GM12878 (cell line): ENCODE measurements at regions not wholly inside any gene's neighbourhood (a gene's known extent, or its start where the extent isn't known, plus 50 kb on each side); places are given as distances from the start of the nearest gene placed in this dataset.

Source experiments
- TF ChIP-seq, protein P1 (sequence below): fragments of 450-650 bp; formaldehyde crosslinking; IDR thresholded peaks from 2 replicates; pipeline ENCODE4 v1.5.0; 2022; ENCODE audit warnings: mild to moderate bottlenecking, missing genetic modification characterization
- TF ChIP-seq, protein P2 (sequence below): IDR thresholded peaks from 2 replicates; pipeline ENCODE4 v1.6.1; 2012; ENCODE audit warnings: low read depth, low read length, improper control_type of control experiment
- TF ChIP-seq, protein P3 (sequence below), 3 experiments: IDR thresholded peaks in 2 of 3; conservative IDR thresholded peaks in 1 of 3; 2 replicates each; pipeline ENCODE4 v1.5.1; 2011; ENCODE audit warnings: low read depth in 3 of 3, low read length in 3 of 3, mild to moderate bottlenecking in 3 of 3, control low read depth in 2 of 3, moderate library complexity in 2 of 3, inconsistent platforms in 1 of 3, mixed read lengths in 1 of 3; ENCODE audit not compliant: control insufficient read depth in 2 of 3, insufficient read depth in 1 of 3; ENCODE audit errors: extremely low read depth in 1 of 3

DNA sequence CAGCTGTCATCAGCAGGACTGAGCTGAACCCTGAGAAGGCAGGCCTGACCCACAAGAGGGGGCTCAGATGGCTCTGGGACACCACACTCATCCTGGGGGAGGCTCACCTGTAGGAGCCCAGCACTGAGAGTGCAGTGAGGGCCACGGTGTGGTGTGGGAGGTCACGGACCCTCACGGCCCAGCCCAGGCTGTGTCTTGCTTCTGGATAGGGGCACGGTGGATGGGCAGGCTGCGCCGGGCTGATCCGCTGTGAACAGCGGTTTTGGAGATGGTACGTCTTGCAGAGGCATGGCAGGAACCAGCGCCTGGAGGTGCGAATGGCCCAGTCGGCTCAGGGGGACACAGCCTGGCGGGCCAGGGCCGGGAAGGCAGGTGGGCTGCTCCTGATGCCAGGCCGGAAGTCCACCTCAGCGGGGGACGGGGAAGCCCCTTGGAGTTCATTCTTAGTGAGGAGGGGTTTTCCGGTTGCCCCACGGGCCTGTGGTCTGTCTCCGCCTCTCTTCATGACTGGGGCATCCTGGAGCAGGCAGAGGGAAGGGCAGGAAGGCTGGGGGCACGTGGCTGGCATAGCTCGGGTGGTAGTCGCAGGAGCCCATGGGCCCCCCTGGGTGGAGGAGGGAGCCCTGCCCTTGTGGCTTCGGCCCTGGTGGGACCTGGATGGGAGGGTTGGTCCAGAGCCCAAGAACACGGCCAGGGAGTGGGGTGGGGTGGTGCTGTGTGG is 112.5 kb downstream of the UNCX start (continued):
- TF ChIP-seq, protein P1, sequence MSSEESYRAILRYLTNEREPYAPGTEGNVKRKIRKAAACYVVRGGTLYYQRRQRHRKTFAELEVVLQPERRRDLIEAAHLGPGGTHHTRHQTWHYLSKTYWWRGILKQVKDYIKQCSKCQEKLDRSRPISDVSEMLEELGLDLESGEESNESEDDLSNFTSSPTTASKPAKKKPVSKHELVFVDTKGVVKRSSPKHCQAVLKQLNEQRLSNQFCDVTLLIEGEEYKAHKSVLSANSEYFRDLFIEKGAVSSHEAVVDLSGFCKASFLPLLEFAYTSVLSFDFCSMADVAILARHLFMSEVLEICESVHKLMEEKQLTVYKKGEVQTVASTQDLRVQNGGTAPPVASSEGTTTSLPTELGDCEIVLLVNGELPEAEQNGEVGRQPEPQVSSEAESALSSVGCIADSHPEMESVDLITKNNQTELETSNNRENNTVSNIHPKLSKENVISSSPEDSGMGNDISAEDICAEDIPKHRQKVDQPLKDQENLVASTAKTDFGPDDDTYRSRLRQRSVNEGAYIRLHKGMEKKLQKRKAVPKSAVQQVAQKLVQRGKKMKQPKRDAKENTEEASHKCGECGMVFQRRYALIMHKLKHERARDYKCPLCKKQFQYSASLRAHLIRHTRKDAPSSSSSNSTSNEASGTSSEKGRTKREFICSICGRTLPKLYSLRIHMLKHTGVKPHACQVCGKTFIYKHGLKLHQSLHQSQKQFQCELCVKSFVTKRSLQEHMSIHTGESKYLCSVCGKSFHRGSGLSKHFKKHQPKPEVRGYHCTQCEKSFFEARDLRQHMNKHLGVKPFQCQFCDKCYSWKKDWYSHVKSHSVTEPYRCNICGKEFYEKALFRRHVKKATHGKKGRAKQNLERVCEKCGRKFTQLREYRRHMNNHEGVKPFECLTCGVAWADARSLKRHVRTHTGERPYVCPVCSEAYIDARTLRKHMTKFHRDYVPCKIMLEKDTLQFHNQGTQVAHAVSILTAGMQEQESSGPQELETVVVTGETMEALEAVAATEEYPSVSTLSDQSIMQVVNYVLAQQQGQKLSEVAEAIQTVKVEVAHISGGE (CRISPR knock-in tag), result no peak
- TF ChIP-seq, protein P2, sequence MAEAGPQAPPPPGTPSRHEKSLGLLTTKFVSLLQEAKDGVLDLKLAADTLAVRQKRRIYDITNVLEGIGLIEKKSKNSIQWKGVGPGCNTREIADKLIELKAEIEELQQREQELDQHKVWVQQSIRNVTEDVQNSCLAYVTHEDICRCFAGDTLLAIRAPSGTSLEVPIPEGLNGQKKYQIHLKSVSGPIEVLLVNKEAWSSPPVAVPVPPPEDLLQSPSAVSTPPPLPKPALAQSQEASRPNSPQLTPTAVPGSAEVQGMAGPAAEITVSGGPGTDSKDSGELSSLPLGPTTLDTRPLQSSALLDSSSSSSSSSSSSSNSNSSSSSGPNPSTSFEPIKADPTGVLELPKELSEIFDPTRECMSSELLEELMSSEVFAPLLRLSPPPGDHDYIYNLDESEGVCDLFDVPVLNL, result no peak
- TF ChIP-seq, protein P3, sequence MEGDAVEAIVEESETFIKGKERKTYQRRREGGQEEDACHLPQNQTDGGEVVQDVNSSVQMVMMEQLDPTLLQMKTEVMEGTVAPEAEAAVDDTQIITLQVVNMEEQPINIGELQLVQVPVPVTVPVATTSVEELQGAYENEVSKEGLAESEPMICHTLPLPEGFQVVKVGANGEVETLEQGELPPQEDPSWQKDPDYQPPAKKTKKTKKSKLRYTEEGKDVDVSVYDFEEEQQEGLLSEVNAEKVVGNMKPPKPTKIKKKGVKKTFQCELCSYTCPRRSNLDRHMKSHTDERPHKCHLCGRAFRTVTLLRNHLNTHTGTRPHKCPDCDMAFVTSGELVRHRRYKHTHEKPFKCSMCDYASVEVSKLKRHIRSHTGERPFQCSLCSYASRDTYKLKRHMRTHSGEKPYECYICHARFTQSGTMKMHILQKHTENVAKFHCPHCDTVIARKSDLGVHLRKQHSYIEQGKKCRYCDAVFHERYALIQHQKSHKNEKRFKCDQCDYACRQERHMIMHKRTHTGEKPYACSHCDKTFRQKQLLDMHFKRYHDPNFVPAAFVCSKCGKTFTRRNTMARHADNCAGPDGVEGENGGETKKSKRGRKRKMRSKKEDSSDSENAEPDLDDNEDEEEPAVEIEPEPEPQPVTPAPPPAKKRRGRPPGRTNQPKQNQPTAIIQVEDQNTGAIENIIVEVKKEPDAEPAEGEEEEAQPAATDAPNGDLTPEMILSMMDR (IDR thresholded peaks at IDR 0.05 in 2 of 3, conservative IDR thresholded peaks at IDR 0.05 in 1 of 3; ENCODE audit: control insufficient read depth in 2 of 3, extremely low read depth in 1 of 3, insufficient read depth in 1 of 3, low read depth in 3 of 3, low read length in 3 of 3), result no peak
